NOMO-1 (cell line): ENCODE measurements at regions not wholly inside any gene's neighbourhood (a gene's known extent, or its start where the extent isn't known, plus 50 kb on each side); places are given as distances from the start of the nearest gene placed in this dataset.

Experiments
- DNase-seq, 2 experiments: peaks; one replicate each; lab custom pipeline; 2025; ENCODE audit not compliant: unreplicated experiment in 2 of 2; lab: John Stamatoyannopoulos, UW

GRCh38 chr14:65222440-65222858 is 120.1 kb upstream of the MAX start:
- DNase-seq = peak in 1 of 2 experiments; percentile 27

- no peak for DNase-seq
Observed at GRCh38 chr14:65223636-65224035, 121.3 kb upstream of the MAX start.

- DNase-seq = no peak
Observed at GRCh38 chr14:65224799-65225198, 122.5 kb upstream of the MAX start.

- DNase-seq = no peak
Observed at GRCh38 chr14:65225299-65226159, 123.2 kb upstream of the MAX start.

- DNase-seq = no peak
Observed at GRCh38 chr14:65226824-65227604, 124.7 kb upstream of the MAX start.

- peak in 1 of 2 experiments; percentile 44 for DNase-seq
Observed at GRCh38 chr14:65228436-65228835, 126.1 kb upstream of the MAX start.

- no peak for DNase-seq
Observed at GRCh38 chr14:65228956-65229747, 126.8 kb upstream of the MAX start.

- DNase-seq = peak in 1 of 2 experiments; percentile 6
Observed at GRCh38 chr14:65229748-65230728, 127.7 kb upstream of the MAX start.

- no peak for DNase-seq
Observed at GRCh38 chr14:65231286-65231980, 129.1 kb upstream of the MAX start.

- no peak for DNase-seq
Observed at GRCh38 chr14:65234752-65235361, 132.5 kb upstream of the MAX start.

GRCh38 chr14:65237023-65237814 is 134.9 kb upstream of the MAX start:
- no peak for DNase-seq

- DNase-seq = no peak
Observed at GRCh38 chr14:65237941-65238340, 135.6 kb upstream of the MAX start.

GRCh38 chr14:65238456-65238855 is 136.1 kb upstream of the MAX start:
- no peak for DNase-seq

- DNase-seq = no peak
Observed at GRCh38 chr14:65239143-65239937, 137.0 kb upstream of the MAX start.

GRCh38 chr14:65239938-65240296 is 137.6 kb upstream of the MAX start:
- DNase-seq = no peak

GRCh38 chr14:65241125-65241752 is 138.9 kb upstream of the MAX start:
- no peak for DNase-seq

GRCh38 chr14:65242732-65243134 is 140.4 kb upstream of the MAX start:
- DNase-seq = no peak
